OCI-LY7 (cell line): ENCODE measurements at regions not wholly inside any gene's neighbourhood (a gene's known extent, or its start where the extent isn't known, plus 50 kb on each side); places are given as distances from the start of the nearest gene placed in this dataset.
"Not testable (repeated sequence)": the region's sequence is repeated elsewhere in the genome, so short reads cannot be mapped to it uniquely, and the experiment has no call there.

Experiments
- BruUV-seq: library from RNA; stranded (reverse); fragments of 400-500 nt; replicated peaks from 2 replicates; lab custom pipeline; 2021; lab: Mats Ljungman, UMichigan
- CTCF ChIA-PET: fragments of 300-600 bp; sonication (Branson Sonifier 250); formaldehyde crosslinking; loops from one replicate; lab custom pipeline; 2022; ENCODE audit warnings: antibody characterized with exemption; ENCODE audit not compliant: unreplicated experiment; lab: Charles Lee
- POLR2A ChIA-PET: fragments of 300-600 bp; sonication (Branson Sonifier 250); formaldehyde crosslinking; loops from one replicate; lab custom pipeline; 2022; ENCODE audit warnings: antibody characterized with exemption; lab: Charles Lee
- DNase-seq: peaks from one replicate; pipeline ENCODE4 v3.0.0-alpha.2; 2015; ENCODE audit warnings: low spot score
- H2AFZ ChIP-seq: fragments of 200-600 bp; sonication (generic), shearing (Covaris generic); 2 replicates; pipeline ENCODE4 v1.6.1; 2014; ENCODE audit warnings: mild to moderate bottlenecking, antibody characterized with exemption, low read length, moderate library complexity
- H3K27ac ChIP-seq: fragments of 200-600 bp; sonication (generic); 2 replicates; pipeline ENCODE4 v1.5.1; 2014; ENCODE audit warnings: mixed run types, low read depth, mild to moderate bottlenecking, moderate library complexity, low read length, inconsistent platforms; ENCODE audit not compliant: poor library complexity, severe bottlenecking
- H3K36me3 ChIP-seq: fragments of 200-600 bp; sonication (generic); 2 replicates; pipeline ENCODE4 v1.6.1; 2014; ENCODE audit warnings: mild to moderate bottlenecking, antibody characterized with exemption, low read length, moderate library complexity, mixed read lengths; ENCODE audit not compliant: insufficient read depth
- H3K4me1 ChIP-seq: fragments of 200-600 bp; sonication (generic); 2 replicates; pipeline ENCODE4 v1.5.1; 2014; ENCODE audit warnings: mild to moderate bottlenecking, low read length; ENCODE audit not compliant: insufficient read depth, poor library complexity, severe bottlenecking
- H3K4me2 ChIP-seq: fragments of 200-600 bp; sonication (generic); 2 replicates; pipeline ENCODE4 v1.6.1; 2014; ENCODE audit warnings: mild to moderate bottlenecking, low read length
- H3K4me3 ChIP-seq: fragments of 200-600 bp; sonication (generic); 2 replicates; pipeline ENCODE4 v1.5.1; 2014; ENCODE audit warnings: mild to moderate bottlenecking, low read depth, low read length; ENCODE audit not compliant: poor library complexity, severe bottlenecking
- H3K79me2 ChIP-seq: fragments of 200-600 bp; sonication (generic); 2 replicates; pipeline ENCODE4 v1.6.1; 2016; ENCODE audit warnings: low read depth, mild to moderate bottlenecking, low read length, moderate library complexity, mixed read lengths; ENCODE audit not compliant: insufficient read depth
- H3K9me2 ChIP-seq: fragments of 200-600 bp; sonication (generic); 2 replicates; pipeline ENCODE4 v1.6.1; 2016; ENCODE audit warnings: mild to moderate bottlenecking, low read length, mixed read lengths; ENCODE audit not compliant: insufficient read depth
- H3K9me3 ChIP-seq: fragments of 200-600 bp; sonication (generic); 2 replicates; pipeline ENCODE4 v1.6.1; 2014; ENCODE audit warnings: mild to moderate bottlenecking, mixed run types, low read length, mixed read lengths
- H4K20me1 ChIP-seq: fragments of 200-600 bp; sonication (generic); 2 replicates; pipeline ENCODE4 v1.6.1; 2014; ENCODE audit warnings: mild to moderate bottlenecking, antibody characterized with exemption, low read length, moderate library complexity, mixed read lengths; ENCODE audit not compliant: insufficient read depth
- CTCF ChIP-seq: fragments of 200-600 bp; sonication (generic); conservative IDR thresholded peaks from 2 replicates; pipeline ENCODE4 v1.5.1; 2014; ENCODE audit warnings: mild to moderate bottlenecking, antibody characterized with exemption, low read length, moderate library complexity, mixed read lengths
- intact Hi-C: fragments of 100-400 bp; cut with micrococcal nuclease; formaldehyde crosslinking; loops from one replicate; pipeline ENCODE4 v1.10.0; 2022; ENCODE audit not compliant: unreplicated experiment

GRCh38 chr11:3488003-3488402 is 109.1 kb upstream of the ZNF195 start:
- H3K4me2 ChIP-seq, H3K36me3 ChIP-seq, POLR2A ChIA-PET, BruUV-seq, intact Hi-C loops, H4K20me1 ChIP-seq, H3K4me1 ChIP-seq, H3K9me3 ChIP-seq, CTCF ChIA-PET, H3K4me3 ChIP-seq, H3K27ac ChIP-seq, H2AFZ ChIP-seq, H3K79me2 ChIP-seq, H3K9me2 ChIP-seq, DNase-seq: not testable (repeated sequence)

- H3K9me2 ChIP-seq, H3K9me3 ChIP-seq, H4K20me1 ChIP-seq, intact Hi-C loops, H2AFZ ChIP-seq, DNase-seq, H3K27ac ChIP-seq, CTCF ChIA-PET, H3K4me2 ChIP-seq, H3K4me3 ChIP-seq, H3K79me2 ChIP-seq, BruUV-seq, H3K4me1 ChIP-seq, H3K36me3 ChIP-seq, POLR2A ChIA-PET: not testable (repeated sequence)
Observed at GRCh38 chr11:3485737-3486136, 106.8 kb upstream of the ZNF195 start.

- H2AFZ ChIP-seq, H3K4me1 ChIP-seq, H3K79me2 ChIP-seq, CTCF ChIA-PET, intact Hi-C loops, H3K27ac ChIP-seq, H3K36me3 ChIP-seq, BruUV-seq, POLR2A ChIA-PET, H4K20me1 ChIP-seq, H3K9me2 ChIP-seq, H3K4me3 ChIP-seq, H3K9me3 ChIP-seq, H3K4me2 ChIP-seq: not testable (repeated sequence)
- peak; percentile 12 for DNase-seq
Observed at GRCh38 chr11:3476937-3477885, 98.3 kb upstream of the ZNF195 start.

DNA sequence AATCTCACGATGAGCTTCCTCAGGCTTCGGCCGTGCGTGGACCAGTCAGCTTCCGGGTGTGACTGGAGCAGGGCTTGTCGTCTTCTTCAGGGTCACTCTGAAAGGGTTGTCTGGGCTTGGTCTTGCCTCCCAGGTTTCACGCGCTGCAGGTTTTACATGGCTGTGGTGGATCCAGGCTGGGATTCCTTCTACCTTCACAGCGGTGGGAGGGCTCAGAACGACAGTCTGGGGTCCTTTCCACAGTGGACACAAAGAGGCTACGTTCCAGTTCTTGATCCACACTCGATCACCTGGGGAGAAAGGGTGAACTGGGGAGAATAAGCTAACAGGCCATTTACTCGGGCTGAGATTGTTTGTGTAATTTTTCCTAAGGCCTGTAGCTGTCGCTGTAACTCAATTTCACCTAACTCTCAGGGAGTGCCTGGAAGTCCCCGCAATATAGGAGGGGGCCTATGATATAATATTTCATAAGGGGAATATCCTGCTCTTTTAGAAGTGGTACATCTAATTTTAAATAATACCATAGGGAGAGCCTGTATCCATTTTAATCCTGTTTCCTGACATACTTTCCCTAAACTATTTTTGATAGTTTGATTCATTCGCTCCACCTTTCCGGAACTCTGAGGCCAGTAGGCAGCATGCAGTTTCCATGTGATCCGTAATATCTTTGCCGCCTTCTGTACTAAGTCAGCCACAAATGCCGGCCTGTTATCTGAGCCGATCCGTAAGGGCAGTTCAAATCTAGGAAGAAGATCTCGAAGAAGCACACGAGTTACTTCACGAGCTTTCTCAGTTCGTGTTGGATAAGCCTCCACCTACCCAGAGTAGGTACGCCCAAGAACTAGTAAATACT is 97.4 kb upstream of the ZNF195 start:
- CTCF ChIA-PET, H3K9me3 ChIP-seq, H3K9me2 ChIP-seq, H3K36me3 ChIP-seq, H4K20me1 ChIP-seq, POLR2A ChIA-PET, BruUV-seq, H3K4me2 ChIP-seq, H3K4me3 ChIP-seq, H3K79me2 ChIP-seq, H3K27ac ChIP-seq, intact Hi-C loops, H2AFZ ChIP-seq, H3K4me1 ChIP-seq, DNase-seq: not testable (repeated sequence)
- peak; percentile 54 for TF ChIP-seq CTCF

- H4K20me1 ChIP-seq, H3K4me2 ChIP-seq, H3K79me2 ChIP-seq, POLR2A ChIA-PET, DNase-seq, intact Hi-C loops, H3K4me1 ChIP-seq, H3K27ac ChIP-seq, H3K36me3 ChIP-seq, H3K4me3 ChIP-seq, H2AFZ ChIP-seq, H3K9me2 ChIP-seq, H3K9me3 ChIP-seq, CTCF ChIA-PET, BruUV-seq: not testable (repeated sequence)
Observed at GRCh38 chr11:3468963-3469362, 90.0 kb upstream of the ZNF195 start.
